Smooth muscle cell (in vitro differentiated cells): ENCODE measurements at regions not wholly inside any gene's neighbourhood (a gene's known extent, or its start where the extent isn't known, plus 50 kb on each side); places are given as distances from the start of the nearest gene placed in this dataset.
"Not testable (repeated sequence)": the region's sequence is repeated elsewhere in the genome, so short reads cannot be mapped to it uniquely, and the experiment has no call there.

Source experiments
- DNase-seq: peaks from one replicate; lab custom pipeline; 2025; ENCODE audit not compliant: unreplicated experiment; lab: John Stamatoyannopoulos, UW
- H2AFZ ChIP-seq: fragments of 200-600 bp; sonication (generic); 2 replicates; pipeline ENCODE4 v1.6.0; 2016; ENCODE audit warnings: antibody characterized with exemption, low read depth, mild to moderate bottlenecking
- H3F3A ChIP-seq: fragments of 200-600 bp; sonication (generic); 2 replicates; pipeline ENCODE4 v1.6.0; 2017; ENCODE audit warnings: antibody characterized with exemption, low read depth
- H3K27ac ChIP-seq: fragments of 200-600 bp; sonication (generic); 2 replicates; pipeline ENCODE4 v1.5.1; 2016; ENCODE audit warnings: low read depth, mild to moderate bottlenecking
- H3K27me3 ChIP-seq: fragments of 200-600 bp; sonication (generic); 2 replicates; pipeline ENCODE4 v1.6.1; 2016; ENCODE audit warnings: low read depth, mild to moderate bottlenecking
- H3K36me3 ChIP-seq: fragments of 200-600 bp; sonication (generic); 2 replicates; pipeline ENCODE4 v1.5.1; 2016; ENCODE audit warnings: low read depth
- H3K4me1 ChIP-seq: fragments of 200-600 bp; sonication (generic); 2 replicates; pipeline ENCODE4 v1.5.1; 2016; ENCODE audit warnings: low read depth
- H3K4me2 ChIP-seq: fragments of 200-600 bp; sonication (generic); 2 replicates; pipeline ENCODE4 v1.6.0; 2016; ENCODE audit warnings: mild to moderate bottlenecking
- H3K4me3 ChIP-seq: fragments of 200-600 bp; sonication (generic); 2 replicates; pipeline ENCODE4 v1.5.1; 2016; ENCODE audit warnings: mild to moderate bottlenecking
- H3K79me2 ChIP-seq: fragments of 200-600 bp; sonication (generic); 2 replicates; pipeline ENCODE4 v1.6.0; 2016; ENCODE audit warnings: low read depth, mild to moderate bottlenecking
- H3K9ac ChIP-seq: fragments of 200-600 bp; sonication (generic); 2 replicates; pipeline ENCODE4 v1.6.0; 2016; ENCODE audit warnings: low read depth
- H3K9me3 ChIP-seq: fragments of 200-600 bp; sonication (generic); replicated peaks from 2 replicates; pipeline ENCODE4 v1.5.1; 2016; ENCODE audit warnings: low read depth
- H4K20me1 ChIP-seq: fragments of 200-600 bp; sonication (generic); 2 replicates; pipeline ENCODE4 v1.6.0; 2016; ENCODE audit warnings: low read depth
- WGBS: methylation state at CpG from one replicate; pipeline ENCODE4 v1.1.7; 2016; ENCODE audit warnings: low lambda C conversion rate; 5-methylcytosine and 5-hydroxymethylcytosine counted together
- TF ChIP-seq, protein P1 (sequence below): fragments of 200-600 bp; sonication (generic); IDR thresholded peaks from 2 replicates; pipeline ENCODE4 v1.5.1; 2017; ENCODE audit warnings: borderline replicate concordance, mild to moderate bottlenecking, antibody characterized with exemption; ENCODE audit not compliant: insufficient read depth, poor library complexity, severe bottlenecking

DNA sequence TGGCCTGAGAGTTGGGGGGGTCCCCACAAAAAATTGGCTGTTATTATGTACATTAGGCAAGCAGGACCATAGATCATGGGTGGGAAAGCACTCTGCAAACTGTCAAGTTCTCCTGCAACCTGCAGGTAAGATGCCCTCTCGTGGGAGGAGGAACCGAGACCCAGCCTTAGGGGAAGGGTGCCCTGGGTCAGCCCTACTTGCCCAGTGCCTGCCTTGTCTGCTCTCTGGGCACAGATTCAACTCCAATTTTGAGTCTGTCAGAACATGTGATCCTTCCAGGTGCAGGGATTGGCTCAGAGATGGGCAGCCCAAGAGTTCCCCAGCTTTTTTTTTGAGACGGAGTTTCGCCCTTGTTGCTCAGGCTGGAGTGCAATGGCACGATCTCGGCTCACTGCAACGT, 99.2 kb downstream of the PLXNA1 start:
- no peak overlapping the region for H3K9ac ChIP-seq
- TF ChIP-seq, protein P1, sequence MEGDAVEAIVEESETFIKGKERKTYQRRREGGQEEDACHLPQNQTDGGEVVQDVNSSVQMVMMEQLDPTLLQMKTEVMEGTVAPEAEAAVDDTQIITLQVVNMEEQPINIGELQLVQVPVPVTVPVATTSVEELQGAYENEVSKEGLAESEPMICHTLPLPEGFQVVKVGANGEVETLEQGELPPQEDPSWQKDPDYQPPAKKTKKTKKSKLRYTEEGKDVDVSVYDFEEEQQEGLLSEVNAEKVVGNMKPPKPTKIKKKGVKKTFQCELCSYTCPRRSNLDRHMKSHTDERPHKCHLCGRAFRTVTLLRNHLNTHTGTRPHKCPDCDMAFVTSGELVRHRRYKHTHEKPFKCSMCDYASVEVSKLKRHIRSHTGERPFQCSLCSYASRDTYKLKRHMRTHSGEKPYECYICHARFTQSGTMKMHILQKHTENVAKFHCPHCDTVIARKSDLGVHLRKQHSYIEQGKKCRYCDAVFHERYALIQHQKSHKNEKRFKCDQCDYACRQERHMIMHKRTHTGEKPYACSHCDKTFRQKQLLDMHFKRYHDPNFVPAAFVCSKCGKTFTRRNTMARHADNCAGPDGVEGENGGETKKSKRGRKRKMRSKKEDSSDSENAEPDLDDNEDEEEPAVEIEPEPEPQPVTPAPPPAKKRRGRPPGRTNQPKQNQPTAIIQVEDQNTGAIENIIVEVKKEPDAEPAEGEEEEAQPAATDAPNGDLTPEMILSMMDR = no peak
- no peaks in the 10 kb centered on the region for H3K79me2 ChIP-seq
- H3K27ac ChIP-seq = no peak overlapping the region
- no peaks in the 10 kb centered on the region for H3K27me3 ChIP-seq
- H3K9me3 ChIP-seq = no peaks in the 10 kb centered on the region
- no peak for DNase-seq
- H3K4me3 ChIP-seq = no peak overlapping the region
- no peaks in the 10 kb centered on the region for H3F3A ChIP-seq
- H2AFZ ChIP-seq = no peak overlapping the region
- peaks cover 4% of the 10 kb centered on the region for H3K4me1 ChIP-seq
- no peaks in the 10 kb centered on the region for H4K20me1 ChIP-seq
- H3K4me2 ChIP-seq = no peak overlapping the region
- no peaks in the 10 kb centered on the region for H3K36me3 ChIP-seq
- whole genome bisulfite sequencing = 95% methylated on average over 7 of the region's 7 CpGs

DNA sequence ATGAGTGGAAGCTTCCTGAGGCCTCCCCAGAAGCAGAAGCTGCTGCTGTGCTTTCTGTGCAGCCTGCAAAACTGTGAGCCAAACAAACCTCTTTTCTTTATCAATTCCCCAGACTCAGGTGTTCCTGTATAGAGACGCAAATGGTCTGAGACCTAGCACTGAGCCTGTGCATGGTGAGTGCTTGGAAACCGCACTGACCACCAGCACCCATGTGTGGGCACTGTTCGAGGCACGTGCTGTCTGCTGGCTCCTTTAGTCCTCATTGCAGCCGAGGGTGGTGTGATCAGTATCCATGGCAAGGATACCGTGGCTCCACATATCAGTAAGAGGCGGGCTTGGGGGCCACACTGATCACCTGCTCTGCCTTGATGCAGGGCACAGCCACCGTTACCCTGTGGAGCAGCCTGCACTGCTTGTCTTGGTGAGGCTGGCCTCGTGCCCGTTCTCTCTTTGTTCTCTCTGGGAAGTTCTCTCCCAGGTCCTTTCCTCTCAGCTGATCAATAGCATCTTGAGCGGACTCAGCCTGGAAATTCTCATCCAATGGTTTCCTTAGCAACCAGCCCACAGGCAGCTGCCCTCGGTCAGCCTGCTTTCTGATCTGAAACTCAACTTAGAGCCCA, 101.0 kb downstream of the PLXNA1 start:
- TF ChIP-seq, protein P1 = no peak
- DNase-seq = no peak
- Histone ChIP-seq H3K27me3 (no peaks in the 10 kb centered on the region), H3K79me2 (no peaks in the 10 kb centered on the region), H3K4me2 (no peak overlapping the region), H2AFZ (no peak overlapping the region), H3K4me3 (no peak overlapping the region), H3F3A (no peaks in the 10 kb centered on the region), H3K27ac (no peak overlapping the region), H3K4me1 (no peaks in the 10 kb centered on the region), H3K9ac (no peak overlapping the region), H3K9me3 (no peaks in the 10 kb centered on the region), H3K36me3 (no peaks in the 10 kb centered on the region), H4K20me1 (no peaks in the 10 kb centered on the region)
- WGBS = 83% methylated on average over 12 of the region's 12 CpGs

DNA sequence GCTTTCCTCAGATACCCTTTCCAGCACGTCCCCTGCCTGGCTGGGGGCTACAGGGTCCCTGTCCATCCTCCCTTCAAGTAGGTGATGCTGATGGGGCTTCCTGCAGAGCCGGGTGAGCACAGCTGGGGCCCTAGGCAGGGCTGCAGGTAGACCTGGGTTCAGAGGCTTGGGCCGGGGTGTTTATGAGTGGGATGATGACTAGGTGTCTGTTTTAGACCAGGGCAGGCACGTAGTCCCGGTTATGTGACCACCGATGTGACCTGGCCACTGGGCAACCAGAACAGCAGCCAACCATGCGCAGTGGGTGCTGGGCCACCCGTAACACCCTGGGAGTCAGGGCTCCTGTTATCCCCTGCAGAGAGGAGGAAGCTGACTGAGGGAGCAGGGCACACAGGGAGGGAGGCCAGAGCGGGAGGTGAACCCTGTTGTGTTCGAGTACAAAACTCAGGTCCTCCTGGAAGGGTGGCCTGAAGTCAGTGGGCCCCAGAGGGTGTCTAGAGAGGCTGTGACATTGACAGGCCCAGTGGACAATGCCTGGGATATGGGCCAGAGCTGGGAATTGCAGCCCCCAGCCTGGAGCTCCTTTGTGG, 101.6 kb downstream of the PLXNA1 start:
- WGBS = 91% methylated on average over 10 of the region's 10 CpGs
- no peaks in the 10 kb centered on the region for H3K27me3 ChIP-seq
- H3K9ac ChIP-seq = no peak overlapping the region
- no peaks in the 10 kb centered on the region for H3K9me3 ChIP-seq
- no peak overlapping the region for H3K4me2 ChIP-seq
- no peaks in the 10 kb centered on the region for H3F3A ChIP-seq
- H3K79me2 ChIP-seq = no peaks in the 10 kb centered on the region
- no peak overlapping the region for H2AFZ ChIP-seq
- H3K4me1 ChIP-seq = no peaks in the 10 kb centered on the region
- H4K20me1 ChIP-seq = no peaks in the 10 kb centered on the region
- no peak overlapping the region for H3K27ac ChIP-seq
- no peak overlapping the region for H3K4me3 ChIP-seq
- no peaks in the 10 kb centered on the region for H3K36me3 ChIP-seq
- TF ChIP-seq, protein P1 = no peak
- DNase-seq = no peak

DNA sequence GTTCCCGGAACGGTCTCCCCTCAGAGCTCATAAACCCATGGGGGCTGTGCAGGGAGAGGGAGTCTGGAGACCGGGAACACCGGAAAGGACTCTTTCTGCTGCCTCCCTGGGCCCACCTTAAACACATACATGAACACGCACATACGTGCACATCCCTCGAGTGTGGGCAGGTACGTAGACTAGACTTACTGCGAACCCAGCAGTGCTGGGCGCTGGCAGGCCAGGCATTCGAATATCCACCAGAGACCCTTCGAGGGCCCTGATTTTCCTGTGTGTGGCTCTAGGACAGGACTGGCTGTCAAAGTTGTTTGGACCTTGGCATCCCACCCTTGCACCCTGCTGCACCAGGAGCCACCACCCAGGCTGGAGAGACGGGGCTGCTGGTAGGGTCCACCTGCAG, 102.7 kb downstream of the PLXNA1 start:
- no peaks in the 10 kb centered on the region for H3K36me3 ChIP-seq
- no peaks in the 10 kb centered on the region for H3K9me3 ChIP-seq
- TF ChIP-seq, protein P1 = no peak
- H3K9ac ChIP-seq = no peak overlapping the region
- H3K4me1 ChIP-seq = no peaks in the 10 kb centered on the region
- no peaks in the 10 kb centered on the region for H3K27me3 ChIP-seq
- no peak overlapping the region for H3K27ac ChIP-seq
- no peak for DNase-seq
- WGBS = 90% methylated on average over 13 of the region's 13 CpGs
- H4K20me1 ChIP-seq = no peaks in the 10 kb centered on the region
- H2AFZ ChIP-seq = no peak overlapping the region
- H3K79me2 ChIP-seq = no peaks in the 10 kb centered on the region
- H3F3A ChIP-seq = no peaks in the 10 kb centered on the region
- H3K4me2 ChIP-seq = no peak overlapping the region
- no peak overlapping the region for H3K4me3 ChIP-seq

DNA sequence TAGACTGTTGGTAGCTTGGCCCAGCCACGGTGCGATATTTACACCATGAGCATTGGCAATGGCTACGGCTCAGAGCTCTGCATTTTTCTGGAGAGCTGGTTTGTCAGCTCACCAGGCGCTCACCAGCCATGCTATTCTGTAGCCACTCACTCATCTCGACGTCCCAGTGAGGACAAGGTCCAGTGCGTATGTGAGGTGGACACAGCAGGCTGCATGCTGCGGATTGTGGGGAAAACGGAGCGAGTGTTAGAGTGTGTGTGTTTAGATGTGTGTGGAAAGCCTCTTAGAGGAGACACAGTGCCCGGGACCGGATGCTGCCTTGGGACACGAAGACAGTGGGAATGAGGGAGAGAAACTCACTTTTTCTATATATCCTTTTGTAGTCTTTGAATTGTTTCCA, 103.7 kb downstream of the PLXNA1 start:
- not testable (repeated sequence) for DNase-seq, H3K27me3 ChIP-seq, H3F3A ChIP-seq, H3K4me2 ChIP-seq, H3K9me3 ChIP-seq, H4K20me1 ChIP-seq, H3K36me3 ChIP-seq, H3K9ac ChIP-seq, H3K27ac ChIP-seq, H3K4me1 ChIP-seq, H3K4me3 ChIP-seq, H3K79me2 ChIP-seq, H2AFZ ChIP-seq
- WGBS = 95% methylated on average over 13 of the region's 13 CpGs
